ENCODE measurements at regions not wholly inside any gene's neighbourhood (a gene's known extent, or its start where the extent isn't known, plus 50 kb on each side); places are given as distances from the start of the nearest gene placed in this dataset.

DNA sequence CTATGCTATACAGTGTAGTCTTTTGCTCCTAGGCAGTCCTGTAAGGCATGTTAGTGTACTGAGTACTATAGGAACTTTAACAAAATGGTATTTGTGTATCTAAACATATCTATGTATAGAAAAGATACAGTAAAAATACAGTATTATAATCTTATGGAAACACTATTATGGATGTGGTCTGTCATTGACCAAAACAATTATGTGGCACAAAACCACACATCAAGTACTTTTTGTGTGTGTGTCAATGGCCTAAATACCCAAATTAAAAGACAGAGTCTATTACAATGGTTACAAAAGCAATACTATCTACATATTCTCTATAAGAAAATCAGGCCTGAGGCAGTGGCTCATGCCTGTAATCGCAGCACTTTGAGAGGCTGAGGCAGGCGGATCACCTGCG lies 610.2 kb upstream of the NDST4 start:
- no peak for DNase-seq

DNA sequence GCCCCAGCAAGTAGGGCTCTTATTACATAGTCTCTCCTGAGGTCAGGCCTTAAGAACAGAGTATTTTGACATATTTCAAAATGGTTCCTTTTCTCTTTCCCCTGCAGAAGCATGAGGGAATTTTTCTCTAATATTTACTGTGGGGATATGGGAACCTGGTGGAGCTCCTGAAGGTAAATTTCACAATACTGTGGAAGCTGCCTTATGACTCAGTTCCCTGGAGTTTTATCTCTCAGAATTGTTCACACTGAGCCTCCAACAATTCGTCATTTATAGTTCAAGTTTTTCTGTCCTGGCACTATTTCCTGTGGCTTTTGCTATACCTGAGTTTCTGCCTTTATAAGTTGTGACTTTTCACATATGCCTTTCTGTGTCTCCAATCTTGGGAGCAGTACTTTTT lies 607.2 kb upstream of the NDST4 start:
- no peak for DNase-seq

GRCh38 chr4:115711575-115711974 lies 598.2 kb upstream of the NDST4 start:
- no peak for DNase-seq

GRCh38 chr4:115688961-115689360 lies 575.5 kb upstream of the NDST4 start:
- DNase-seq, result no peak

GRCh38 chr4:115687052-115687755 lies 573.8 kb upstream of the NDST4 start:
- DNase-seq, result no peak

- no peak for DNase-seq
Measured at GRCh38 chr4:115678425-115678941, 565.1 kb upstream of the NDST4 start.

DNA sequence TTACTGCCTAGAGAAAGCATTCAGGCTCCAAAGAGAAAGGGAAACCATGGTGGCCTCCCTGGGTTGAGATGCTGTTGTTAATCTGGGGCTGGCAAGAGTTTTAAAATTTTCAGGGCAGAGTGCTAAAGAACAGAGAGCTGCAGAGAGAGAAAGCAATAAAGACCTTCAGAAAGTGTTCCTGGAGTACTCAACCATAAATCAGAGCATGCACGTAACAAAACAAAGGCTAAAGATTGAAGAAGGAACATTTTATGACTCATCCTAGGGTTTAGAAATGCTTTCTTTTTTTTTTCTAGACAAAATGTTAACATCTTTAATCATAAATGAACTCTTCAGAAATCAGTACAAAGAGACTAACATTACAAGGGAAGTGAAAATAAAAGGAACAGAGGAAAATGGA lies 562.3 kb upstream of the NDST4 start:
- DNase-seq, result no peak

- no peak for DNase-seq
Measured at GRCh38 chr4:115674485-115674884, 561.1 kb upstream of the NDST4 start.

GRCh38 chr4:115671581-115671980 lies 558.2 kb upstream of the NDST4 start:
- DNase-seq, result no peak

GRCh38 chr4:115670930-115671329 lies 557.5 kb upstream of the NDST4 start:
- no peak for DNase-seq

GRCh38 chr4:115668396-115668795 lies 555.0 kb upstream of the NDST4 start:
- DNase-seq, result no peak

DNA sequence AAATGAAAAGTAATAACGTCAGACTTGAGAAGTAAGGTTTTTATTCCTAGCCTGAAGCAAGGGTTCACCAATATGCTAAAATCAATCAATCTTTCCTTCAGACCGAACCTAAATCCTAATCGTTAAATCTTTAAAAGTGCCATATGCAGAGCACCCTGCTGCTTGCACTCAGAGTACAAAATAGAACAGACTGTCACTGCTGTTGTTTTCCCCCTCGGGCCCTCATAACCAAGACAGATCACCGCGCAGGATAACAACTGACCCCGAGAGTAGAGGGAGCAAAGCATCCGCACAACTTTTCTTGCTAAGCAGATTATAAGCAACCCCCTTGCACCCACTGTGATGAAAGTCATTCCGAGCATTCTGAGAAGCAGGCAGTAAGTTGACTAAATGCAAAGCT lies 550.9 kb upstream of the NDST4 start:
- DNase-seq, result no peak

GRCh38 chr4:115660465-115660864 lies 547.0 kb upstream of the NDST4 start:
- no peak for DNase-seq

DNA sequence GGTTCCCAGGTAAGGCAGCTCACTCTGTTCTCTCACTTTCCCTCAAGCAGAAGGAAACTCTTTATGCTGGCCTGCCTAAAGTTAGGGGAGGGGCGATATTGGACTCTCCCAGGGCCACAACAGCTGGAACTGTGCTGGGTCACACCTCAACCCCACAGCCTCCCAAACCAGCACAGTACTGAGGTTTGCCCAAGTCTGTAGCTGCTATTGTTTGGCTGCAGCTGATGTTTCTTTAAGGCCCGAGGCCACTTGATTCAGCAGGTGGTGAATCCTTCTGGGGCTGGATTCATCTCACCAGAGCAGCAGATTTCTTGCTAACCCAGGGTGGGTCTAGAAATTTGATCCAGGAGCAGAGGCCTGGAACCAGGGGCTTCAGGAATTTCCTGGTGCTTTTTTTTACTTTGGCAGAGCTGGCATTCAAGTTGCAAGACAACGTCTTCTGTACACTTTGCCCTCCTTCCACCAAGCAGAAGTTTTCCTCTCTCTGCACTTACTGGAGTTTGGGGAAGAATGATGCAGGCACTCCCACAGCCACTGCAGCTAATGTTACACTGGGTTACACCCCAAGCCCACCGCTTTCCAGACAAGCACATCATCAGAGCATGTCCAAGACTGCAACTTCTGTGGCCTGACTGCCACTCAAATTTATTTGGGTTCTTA lies 544.7 kb upstream of the NDST4 start:
- DNase-seq, result no peak

GRCh38 chr4:115655626-115656025 lies 542.2 kb upstream of the NDST4 start:
- DNase-seq, result no peak

- no peak for DNase-seq
Measured at GRCh38 chr4:115648786-115649185, 535.4 kb upstream of the NDST4 start.

DNA sequence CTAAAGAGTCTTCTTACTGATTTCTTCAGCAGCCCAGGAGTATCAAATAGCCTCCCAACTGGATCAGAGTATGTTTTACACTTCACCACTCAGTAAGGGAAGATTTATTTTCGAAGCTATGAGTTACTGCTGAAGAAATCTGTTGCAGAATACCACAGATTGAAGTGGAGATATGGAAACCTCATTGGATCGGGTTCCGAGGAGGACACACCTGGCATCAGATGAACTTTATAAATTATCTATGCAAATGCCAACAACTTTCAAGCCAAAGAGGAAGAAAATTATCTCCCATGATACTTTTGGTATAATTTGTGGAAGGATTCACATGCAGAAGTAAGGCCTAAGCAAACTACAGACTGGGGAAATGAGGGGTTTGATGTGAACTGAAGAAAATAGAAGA lies 515.9 kb upstream of the NDST4 start:
- no peak for DNase-seq

DNA sequence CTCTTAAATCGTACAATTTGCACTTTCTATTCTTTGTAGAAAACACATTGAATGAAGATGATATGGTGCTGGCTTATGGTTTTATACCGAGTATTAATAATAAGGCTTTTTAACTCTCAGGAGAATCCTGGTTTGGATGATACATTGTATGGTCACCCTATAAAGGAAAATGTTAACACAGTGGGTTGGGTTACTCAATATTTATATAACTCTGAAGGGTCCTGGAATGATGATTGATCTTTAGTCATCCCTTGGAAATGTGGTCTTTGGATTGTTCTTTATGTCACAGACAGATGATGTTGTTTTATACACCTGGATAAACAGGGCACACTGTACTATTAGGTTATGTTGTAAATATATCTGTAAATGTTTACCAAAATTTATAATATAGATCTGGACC lies 496.2 kb upstream of the NDST4 start:
- DNase-seq, result no peak

DNA sequence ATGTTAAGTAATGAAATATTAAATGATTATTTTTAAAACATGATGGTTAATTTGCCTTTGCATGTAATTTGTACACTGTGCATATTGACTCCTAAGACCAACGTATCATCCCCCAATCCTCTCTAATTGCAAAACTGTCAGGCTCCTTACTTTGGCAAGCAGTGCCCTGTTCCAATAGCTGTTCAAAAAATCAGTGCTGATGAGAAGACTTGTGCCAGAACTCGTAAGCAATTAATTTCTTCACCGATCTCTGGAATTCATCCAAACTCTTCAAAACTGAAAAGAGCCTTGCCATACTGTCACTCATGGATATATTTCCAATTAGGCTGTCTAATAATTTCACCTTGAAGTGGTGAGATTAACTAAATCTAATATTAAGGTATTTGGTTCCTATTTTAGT lies 493.9 kb upstream of the NDST4 start:
- no peak for DNase-seq

DNA sequence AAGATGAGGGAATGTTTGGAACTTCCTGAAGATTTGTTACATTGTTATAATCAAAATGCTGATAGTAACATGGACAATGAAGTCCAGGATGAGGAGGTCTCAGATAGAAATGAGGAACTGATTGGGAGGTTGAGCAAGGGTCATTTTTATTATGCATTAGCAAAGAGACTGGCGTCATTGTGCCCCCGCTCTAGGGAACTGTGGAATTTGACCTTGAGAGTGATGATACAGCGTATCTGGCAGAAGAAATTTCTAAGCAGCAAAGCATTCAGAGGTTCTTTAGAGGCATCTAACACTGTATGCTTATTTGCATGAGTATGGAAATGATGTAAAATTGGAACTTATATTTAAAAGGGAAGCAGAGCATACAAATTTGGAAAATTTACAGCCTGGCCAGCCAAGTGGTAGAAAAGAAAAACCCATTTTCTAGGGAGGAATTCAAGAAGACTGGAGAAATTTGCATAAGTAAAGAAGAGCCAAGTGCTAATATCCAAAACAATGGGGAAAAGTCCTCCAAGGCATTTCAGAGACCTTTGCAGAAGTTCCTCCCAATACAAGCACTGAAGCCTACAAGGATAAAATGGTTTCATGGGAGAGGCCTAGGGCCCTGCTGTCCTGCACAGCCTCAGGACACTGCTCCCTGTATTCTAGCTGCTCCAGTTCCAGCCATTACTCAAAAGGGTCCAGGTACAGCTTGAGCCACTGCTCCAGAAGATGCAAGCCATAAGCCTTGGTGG lies 483.0 kb upstream of the NDST4 start:
- DNase-seq, result no peak

GRCh38 chr4:115580901-115581300 lies 467.5 kb upstream of the NDST4 start:
- no peak for DNase-seq

DNA sequence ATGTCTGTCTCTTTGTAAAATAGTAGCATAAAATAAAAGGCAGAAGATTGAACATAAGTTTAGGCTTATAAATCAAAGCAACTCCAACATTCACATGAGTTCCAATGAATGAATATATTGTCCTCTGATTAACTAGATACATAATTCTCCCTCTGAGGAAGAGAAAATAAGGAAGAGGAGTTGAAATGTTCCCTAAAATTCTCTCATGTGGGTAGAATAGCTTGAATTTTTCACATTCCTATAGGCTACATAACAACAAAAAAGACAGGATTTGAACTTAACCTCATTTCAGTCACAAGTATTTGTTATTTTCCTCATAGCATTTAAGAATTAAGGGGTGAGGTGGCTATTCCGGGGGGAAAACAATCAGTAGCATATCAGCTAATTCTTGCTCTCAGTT lies 462.4 kb upstream of the NDST4 start:
- no peak for DNase-seq

DNA sequence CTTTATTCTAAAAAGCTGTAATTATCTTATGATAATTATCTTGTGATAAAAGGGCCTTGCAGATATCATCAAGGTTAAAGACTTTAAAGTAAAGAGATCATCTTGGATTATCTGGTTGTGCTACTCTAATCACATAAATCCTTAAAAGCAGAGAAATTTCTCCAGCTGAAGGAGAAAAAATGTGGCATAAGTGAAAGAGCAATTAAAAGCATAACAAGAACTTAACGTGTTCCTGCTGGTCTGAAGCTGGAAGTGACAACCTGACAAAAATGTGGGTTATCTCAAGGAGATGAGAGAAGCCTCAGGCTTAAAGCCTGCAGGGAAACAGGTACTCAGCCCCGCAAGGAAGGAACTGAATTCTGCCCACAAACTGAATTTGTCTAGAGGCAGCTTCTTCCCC lies 449.1 kb upstream of the NDST4 start:
- no peak for DNase-seq

- DNase-seq, result no peak
Measured at GRCh38 chr4:115548123-115548522, 434.7 kb upstream of the NDST4 start.

Measured in NCI-H2081 (cell line).